ENCODE measurements at regions not wholly inside any gene's neighbourhood (a gene's known extent, or its start where the extent isn't known, plus 50 kb on each side); places are given as distances from the start of the nearest gene placed in this dataset.

GRCh38 chr14:43413084-43413483 is 1094.0 kb downstream of the FSCB start:
- H3K4me3 ChIP-seq (ENCODE audit: low read depth, low read length), result no peak overlapping the region
- DNase-seq (ENCODE audit: low read depth), result no peak
- TF ChIP-seq MYC (IDR thresholded peaks at IDR 0.05; ENCODE audit: low read depth, low read length) (no peak), CTCF (IDR thresholded peaks at IDR 0.05; ENCODE audit: low read depth, low read length) (no peak), MAX (IDR thresholded peaks at IDR 0.05; ENCODE audit: low read depth, low read length) (no peak), POLR2A (IDR thresholded peaks at IDR 0.05; ENCODE audit: extremely low read depth, insufficient read length) (no peak)

GRCh38 chr14:43411841-43412240 is 1095.2 kb downstream of the FSCB start:
- TF ChIP-seq MYC (IDR thresholded peaks at IDR 0.05; ENCODE audit: low read depth, low read length) (no peak), MAX (IDR thresholded peaks at IDR 0.05; ENCODE audit: low read depth, low read length) (no peak), CTCF (IDR thresholded peaks at IDR 0.05; ENCODE audit: low read depth, low read length) (no peak), POLR2A (IDR thresholded peaks at IDR 0.05; ENCODE audit: extremely low read depth, insufficient read length) (no peak)
- no peak overlapping the region for H3K4me3 ChIP-seq (ENCODE audit: low read depth, low read length)
- DNase-seq (ENCODE audit: low read depth), result no peak

GRCh38 chr14:43410631-43411030 is 1096.5 kb downstream of the FSCB start:
- no peak overlapping the region for H3K4me3 ChIP-seq (ENCODE audit: low read depth, low read length)
- DNase-seq (ENCODE audit: low read depth), result no peak
- no peak for TF ChIP-seq MAX (IDR thresholded peaks at IDR 0.05; ENCODE audit: low read depth, low read length)
- TF ChIP-seq CTCF (IDR thresholded peaks at IDR 0.05; ENCODE audit: low read depth, low read length), result no peak
- TF ChIP-seq POLR2A (IDR thresholded peaks at IDR 0.05; ENCODE audit: extremely low read depth, insufficient read length), result no peak
- TF ChIP-seq MYC (IDR thresholded peaks at IDR 0.05; ENCODE audit: low read depth, low read length), result no peak

GRCh38 chr14:43408472-43408871 is 1098.6 kb downstream of the FSCB start:
- TF ChIP-seq MYC (IDR thresholded peaks at IDR 0.05; ENCODE audit: low read depth, low read length) (no peak), POLR2A (IDR thresholded peaks at IDR 0.05; ENCODE audit: extremely low read depth, insufficient read length) (no peak), CTCF (IDR thresholded peaks at IDR 0.05; ENCODE audit: low read depth, low read length) (no peak)
- no peak for DNase-seq (ENCODE audit: low read depth)
- no peak overlapping the region for H3K4me3 ChIP-seq (ENCODE audit: low read depth, low read length)

- DNase-seq (ENCODE audit: low read depth), result no peak
- H3K4me3 ChIP-seq (ENCODE audit: low read depth, low read length), result no peak overlapping the region
- TF ChIP-seq MAX (IDR thresholded peaks at IDR 0.05; ENCODE audit: low read depth, low read length), result no peak
- no peak for TF ChIP-seq CTCF (IDR thresholded peaks at IDR 0.05; ENCODE audit: low read depth, low read length)
- no peak for TF ChIP-seq POLR2A (IDR thresholded peaks at IDR 0.05; ENCODE audit: extremely low read depth, insufficient read length)
- no peak for TF ChIP-seq MYC (IDR thresholded peaks at IDR 0.05; ENCODE audit: low read depth, low read length)
Measured at GRCh38 chr14:43407706-43408105, 1099.4 kb downstream of the FSCB start.

- no peak for DNase-seq (ENCODE audit: low read depth)
- no peak overlapping the region for H3K4me3 ChIP-seq (ENCODE audit: low read depth, low read length)
- no peak for TF ChIP-seq MYC (IDR thresholded peaks at IDR 0.05; ENCODE audit: low read depth, low read length)
- no peak for TF ChIP-seq POLR2A (IDR thresholded peaks at IDR 0.05; ENCODE audit: extremely low read depth, insufficient read length)
- TF ChIP-seq MAX (IDR thresholded peaks at IDR 0.05; ENCODE audit: low read depth, low read length), result no peak
- TF ChIP-seq CTCF (IDR thresholded peaks at IDR 0.05; ENCODE audit: low read depth, low read length), result no peak
Measured at GRCh38 chr14:43406931-43407330, 1100.2 kb downstream of the FSCB start.

Data from NB4 (cell line).